ENCODE measurements at regions not wholly inside any gene's neighbourhood (a gene's known extent, or its start where the extent isn't known, plus 50 kb on each side); places are given as distances from the start of the nearest gene placed in this dataset.

DNA sequence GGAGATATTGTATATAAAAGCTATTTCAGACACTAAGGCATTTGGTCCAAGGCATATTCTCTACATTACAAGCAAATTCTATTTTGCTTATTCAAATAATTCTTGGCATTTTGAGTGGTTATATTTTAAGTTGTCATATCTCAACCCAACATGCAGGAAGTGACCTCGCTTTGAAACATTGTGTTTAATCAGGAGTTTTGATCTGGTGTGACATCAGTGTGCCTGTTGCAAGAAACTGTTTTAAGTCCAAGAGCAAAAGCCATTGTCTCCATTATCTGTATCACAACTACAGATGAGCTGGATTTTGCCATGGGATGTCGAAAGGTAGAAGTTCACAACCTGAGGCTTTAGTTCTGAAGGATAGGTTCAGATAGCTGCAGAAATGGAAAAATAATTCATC, 509.9 kb upstream of the ID4 start:
- Histone ChIP-seq H3K27ac (ENCODE audit: low read depth, low read length) (no peak overlapping the region), H3K4me3 (ENCODE audit: low read length) (no peak overlapping the region), H3K36me3 (ENCODE audit: insufficient read depth, low read length) (no peaks in the 10 kb centered on the region), H3K9me3 (ENCODE audit: insufficient read depth, low read depth, low read length) (no peaks in the 10 kb centered on the region), H3K4me1 (ENCODE audit: insufficient read depth, low read length) (peaks cover 28% of the 10 kb centered on the region), H3K27me3 (ENCODE audit: insufficient read depth, low read length) (0 out of 2 replicates have a peak, but pooled peaks cover 4% of the 10 kb centered on the region), H3K9ac (ENCODE audit: low read depth, low read length) (no peak overlapping the region)
- WGBS, result 88% methylated on average over 2 of the region's 2 CpGs

GRCh38 chr6:19327661-19328060, 509.5 kb upstream of the ID4 start:
- Histone ChIP-seq H3K4me1 (ENCODE audit: insufficient read depth, low read length) (peaks cover 28% of the 10 kb centered on the region), H3K9ac (ENCODE audit: low read depth, low read length) (no peak overlapping the region), H3K27ac (ENCODE audit: low read depth, low read length) (no peak overlapping the region), H3K4me3 (ENCODE audit: low read length) (no peak overlapping the region), H3K9me3 (ENCODE audit: insufficient read depth, low read depth, low read length) (no peaks in the 10 kb centered on the region), H3K27me3 (ENCODE audit: insufficient read depth, low read length) (0 out of 2 replicates have a peak, but pooled peaks cover 4% of the 10 kb centered on the region), H3K36me3 (ENCODE audit: insufficient read depth, low read length) (no peaks in the 10 kb centered on the region)
- 76% methylated on average over 5 of the region's 8 CpGs for WGBS

- Histone ChIP-seq H3K9me3 (ENCODE audit: insufficient read depth, low read depth, low read length) (no peaks in the 10 kb centered on the region), H3K4me1 (ENCODE audit: insufficient read depth, low read length) (peaks cover 28% of the 10 kb centered on the region), H3K27me3 (ENCODE audit: insufficient read depth, low read length) (0 out of 2 replicates have a peak, but pooled peaks cover 4% of the 10 kb centered on the region), H3K9ac (ENCODE audit: low read depth, low read length) (no peak overlapping the region), H3K27ac (ENCODE audit: low read depth, low read length) (no peak overlapping the region), H3K4me3 (ENCODE audit: low read length) (no peak overlapping the region), H3K36me3 (ENCODE audit: insufficient read depth, low read length) (no peaks in the 10 kb centered on the region)
- WGBS, result 95% methylated on average over 3 of the region's 4 CpGs
These were observed 508.1 kb upstream of the ID4 start for GRCh38 chr6:19329078-19329477.

GRCh38 chr6:19331089-19331488, 506.1 kb upstream of the ID4 start:
- no peak overlapping the region for H3K4me3 ChIP-seq (ENCODE audit: low read length)
- peaks cover 25% of the 10 kb centered on the region for H3K4me1 ChIP-seq (ENCODE audit: insufficient read depth, low read length)
- no peak overlapping the region for H3K27ac ChIP-seq (ENCODE audit: low read depth, low read length)
- 0 out of 2 replicates have a peak, but pooled peaks cover under 1% of the 10 kb centered on the region for H3K27me3 ChIP-seq (ENCODE audit: insufficient read depth, low read length)
- no peaks in the 10 kb centered on the region for H3K36me3 ChIP-seq (ENCODE audit: insufficient read depth, low read length)
- no peaks in the 10 kb centered on the region for H3K9me3 ChIP-seq (ENCODE audit: insufficient read depth, low read depth, low read length)
- 91% methylated on average over 3 of the region's 3 CpGs for WGBS
- H3K9ac ChIP-seq (ENCODE audit: low read depth, low read length), result no peak overlapping the region

GRCh38 chr6:19332806-19333460, 504.2 kb upstream of the ID4 start:
- no peaks in the 10 kb centered on the region for H3K27me3 ChIP-seq (ENCODE audit: insufficient read depth, low read length)
- H3K9me3 ChIP-seq (ENCODE audit: insufficient read depth, low read depth, low read length), result no peaks in the 10 kb centered on the region
- H3K36me3 ChIP-seq (ENCODE audit: insufficient read depth, low read length), result no peaks in the 10 kb centered on the region
- no peak overlapping the region for H3K27ac ChIP-seq (ENCODE audit: low read depth, low read length)
- 98% methylated on average over 6 of the region's 7 CpGs for WGBS
- H3K4me1 ChIP-seq (ENCODE audit: insufficient read depth, low read length), result peaks cover 11% of the 10 kb centered on the region
- H3K4me3 ChIP-seq (ENCODE audit: low read length), result no peak overlapping the region
- H3K9ac ChIP-seq (ENCODE audit: low read depth, low read length), result no peak overlapping the region

GRCh38 chr6:19333936-19334335, 503.2 kb upstream of the ID4 start:
- H3K9me3 ChIP-seq (ENCODE audit: insufficient read depth, low read depth, low read length), result no peaks in the 10 kb centered on the region
- 87% methylated on average over 3 of the region's 3 CpGs for WGBS
- H3K4me3 ChIP-seq (ENCODE audit: low read length), result no peak overlapping the region
- H3K9ac ChIP-seq (ENCODE audit: low read depth, low read length), result no peak overlapping the region
- peaks cover 3% of the 10 kb centered on the region for H3K4me1 ChIP-seq (ENCODE audit: insufficient read depth, low read length)
- no peaks in the 10 kb centered on the region for H3K27me3 ChIP-seq (ENCODE audit: insufficient read depth, low read length)
- no peaks in the 10 kb centered on the region for H3K36me3 ChIP-seq (ENCODE audit: insufficient read depth, low read length)
- no peak overlapping the region for H3K27ac ChIP-seq (ENCODE audit: low read depth, low read length)

- 83% methylated on average over 3 of the region's 4 CpGs for WGBS
- Histone ChIP-seq H3K9ac (ENCODE audit: low read depth, low read length) (no peak overlapping the region), H3K9me3 (ENCODE audit: insufficient read depth, low read depth, low read length) (no peaks in the 10 kb centered on the region), H3K27ac (ENCODE audit: low read depth, low read length) (no peak overlapping the region), H3K36me3 (ENCODE audit: insufficient read depth, low read length) (no peaks in the 10 kb centered on the region), H3K27me3 (ENCODE audit: insufficient read depth, low read length) (no peaks in the 10 kb centered on the region), H3K4me1 (ENCODE audit: insufficient read depth, low read length) (peaks cover 7% of the 10 kb centered on the region; the same call in 1 of the 2 replicates), H3K4me3 (ENCODE audit: low read length) (no peak overlapping the region)
These were observed 500.6 kb upstream of the ID4 start for GRCh38 chr6:19336579-19336978.

- Histone ChIP-seq H3K27ac (ENCODE audit: low read depth, low read length) (no peak overlapping the region), H3K9ac (ENCODE audit: low read depth, low read length) (no peak overlapping the region), H3K27me3 (ENCODE audit: insufficient read depth, low read length) (no peaks in the 10 kb centered on the region), H3K4me3 (ENCODE audit: low read length) (no peak overlapping the region), H3K9me3 (ENCODE audit: insufficient read depth, low read depth, low read length) (no peaks in the 10 kb centered on the region), H3K36me3 (ENCODE audit: insufficient read depth, low read length) (no peaks in the 10 kb centered on the region), H3K4me1 (ENCODE audit: insufficient read depth, low read length) (peaks cover 9% of the 10 kb centered on the region; the same call in 1 of the 2 replicates)
- WGBS, result 82% methylated on average over 2 of the region's 6 CpGs
These were observed 500.1 kb upstream of the ID4 start for GRCh38 chr6:19337101-19337500.

DNA sequence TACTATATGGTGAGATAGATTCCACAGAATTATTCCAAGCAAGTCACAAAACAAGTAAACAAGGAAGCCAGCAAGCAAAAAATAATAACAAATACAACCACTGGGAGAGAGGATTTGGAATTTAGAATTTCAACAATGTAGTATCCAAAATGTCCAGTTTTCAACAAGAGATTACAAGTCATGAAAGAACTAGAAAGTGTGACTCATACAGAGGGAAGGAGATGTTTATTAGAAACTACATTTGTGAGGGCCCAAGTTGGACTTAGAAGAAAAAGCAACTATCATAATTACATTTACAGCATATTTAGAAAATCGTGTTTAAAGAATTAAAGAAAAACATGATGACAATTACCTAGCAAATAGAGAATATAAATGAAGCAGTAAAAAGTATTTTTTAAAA, 494.6 kb upstream of the ID4 start:
- no peaks in the 10 kb centered on the region for H3K36me3 ChIP-seq (ENCODE audit: insufficient read depth, low read length)
- no CpG with 5 or more reads among the region's 1 CpG for WGBS
- no peak overlapping the region for H3K27ac ChIP-seq (ENCODE audit: low read depth, low read length)
- peaks cover 10% of the 10 kb centered on the region; the same call in 1 of the 2 replicates for H3K9me3 ChIP-seq (ENCODE audit: insufficient read depth, low read depth, low read length)
- H3K4me3 ChIP-seq (ENCODE audit: low read length), result no peak overlapping the region
- peaks cover 9% of the 10 kb centered on the region; the same call in 1 of the 2 replicates for H3K4me1 ChIP-seq (ENCODE audit: insufficient read depth, low read length)
- H3K9ac ChIP-seq (ENCODE audit: low read depth, low read length), result no peak overlapping the region
- no peaks in the 10 kb centered on the region for H3K27me3 ChIP-seq (ENCODE audit: insufficient read depth, low read length)

- H3K9ac ChIP-seq (ENCODE audit: low read depth, low read length), result no peak overlapping the region
- WGBS, result 93% methylated on average over 2 of the region's 3 CpGs
- H3K9me3 ChIP-seq (ENCODE audit: insufficient read depth, low read depth, low read length), result peaks cover 11% of the 10 kb centered on the region
- H3K27me3 ChIP-seq (ENCODE audit: insufficient read depth, low read length), result no peaks in the 10 kb centered on the region
- H3K27ac ChIP-seq (ENCODE audit: low read depth, low read length), result no peak overlapping the region
- no peaks in the 10 kb centered on the region for H3K4me1 ChIP-seq (ENCODE audit: insufficient read depth, low read length)
- H3K4me3 ChIP-seq (ENCODE audit: low read length), result no peak overlapping the region
- no peaks in the 10 kb centered on the region for H3K36me3 ChIP-seq (ENCODE audit: insufficient read depth, low read length)
These were observed 487.7 kb upstream of the ID4 start for GRCh38 chr6:19349429-19349828.

DNA sequence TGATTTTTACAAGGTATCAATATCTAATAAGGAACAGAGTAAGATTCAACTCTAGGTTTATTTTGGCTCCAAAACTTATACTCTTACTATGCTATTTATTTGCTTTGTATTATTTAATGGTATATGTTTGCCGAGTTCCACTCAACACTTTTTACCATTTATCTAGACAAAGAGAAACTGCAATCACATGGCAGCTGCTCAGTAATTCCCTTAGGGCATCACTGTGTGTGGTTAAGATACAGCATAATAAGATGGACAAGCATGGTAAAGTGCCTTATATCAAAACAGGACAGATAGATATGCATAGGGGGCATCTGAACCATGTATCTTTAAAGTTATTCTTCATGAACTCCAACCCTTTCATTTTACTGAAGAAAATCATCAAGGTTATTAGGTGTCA, 483.0 kb upstream of the ID4 start:
- Histone ChIP-seq H3K9me3 (ENCODE audit: insufficient read depth, low read depth, low read length) (peaks cover 8% of the 10 kb centered on the region), H3K27me3 (ENCODE audit: insufficient read depth, low read length) (no peaks in the 10 kb centered on the region), H3K4me3 (ENCODE audit: low read length) (no peak overlapping the region), H3K9ac (ENCODE audit: low read depth, low read length) (no peak overlapping the region), H3K36me3 (ENCODE audit: insufficient read depth, low read length) (no peaks in the 10 kb centered on the region), H3K27ac (ENCODE audit: low read depth, low read length) (no peak overlapping the region), H3K4me1 (ENCODE audit: insufficient read depth, low read length) (peaks cover 11% of the 10 kb centered on the region)
- WGBS, result no CpG with 5 or more reads among the region's 1 CpG

GRCh38 chr6:19356692-19357091, 480.5 kb upstream of the ID4 start:
- H3K9ac ChIP-seq (ENCODE audit: low read depth, low read length), result no peak overlapping the region
- no peak overlapping the region for H3K27ac ChIP-seq (ENCODE audit: low read depth, low read length)
- no peaks in the 10 kb centered on the region for H3K36me3 ChIP-seq (ENCODE audit: insufficient read depth, low read length)
- no peaks in the 10 kb centered on the region for H3K9me3 ChIP-seq (ENCODE audit: insufficient read depth, low read depth, low read length)
- H3K27me3 ChIP-seq (ENCODE audit: insufficient read depth, low read length), result no peaks in the 10 kb centered on the region
- H3K4me1 ChIP-seq (ENCODE audit: insufficient read depth, low read length), result peaks cover 11% of the 10 kb centered on the region
- H3K4me3 ChIP-seq (ENCODE audit: low read length), result no peak overlapping the region
- WGBS, result 97% methylated on average over 2 of the region's 2 CpGs

All from HUES64 (cell line).